Neural progenitor cell (in vitro differentiated cells): ENCODE measurements at regions not wholly inside any gene's neighbourhood (a gene's known extent, or its start where the extent isn't known, plus 50 kb on each side); places are given as distances from the start of the nearest gene placed in this dataset.

Source experiments
- DNase-seq: peaks from one replicate; pipeline ENCODE4 v3.0.0-alpha.2; 2016; ENCODE audit warnings: low spot score
- H2AFZ ChIP-seq: fragments of 200-600 bp; sonication (generic); replicated peaks from 2 replicates; pipeline ENCODE4 v1.6.1; 2016; ENCODE audit warnings: antibody characterized with exemption
- H3F3A ChIP-seq: fragments of 200-600 bp; sonication (generic); 2 replicates; pipeline ENCODE4 v1.6.1; 2016; ENCODE audit warnings: antibody characterized with exemption, low read depth
- H3K27ac ChIP-seq: fragments of 200-600 bp; sonication (generic); 2 replicates; pipeline ENCODE4 v1.5.1; 2016; ENCODE audit warnings: mild to moderate bottlenecking
- H3K27me3 ChIP-seq: fragments of 200-600 bp; sonication (generic); 2 replicates; pipeline ENCODE4 v1.6.1; 2016; ENCODE audit warnings: mild to moderate bottlenecking, moderate library complexity
- H3K36me3 ChIP-seq: fragments of 200-600 bp; sonication (generic); 2 replicates; pipeline ENCODE4 v1.5.1; 2016
- H3K4me1 ChIP-seq: fragments of 200-600 bp; sonication (generic); 2 replicates; pipeline ENCODE4 v1.6.1; 2016; ENCODE audit warnings: mixed run types
- H3K4me2 ChIP-seq: fragments of 200-600 bp; sonication (generic); 2 replicates; pipeline ENCODE4 v1.6.1; 2016
- H3K4me3 ChIP-seq: fragments of 200-600 bp; sonication (generic); 2 replicates; pipeline ENCODE4 v1.5.1; 2016
- H3K79me2 ChIP-seq: fragments of 200-600 bp; sonication (generic); 2 replicates; pipeline ENCODE4 v1.6.1; 2016; ENCODE audit warnings: low read depth
- H3K9ac ChIP-seq: fragments of 200-600 bp; sonication (generic); 2 replicates; pipeline ENCODE4 v1.6.1; 2016
- H3K9me3 ChIP-seq: fragments of 200-600 bp; sonication (generic); 2 replicates; pipeline ENCODE4 v1.5.1; 2016; ENCODE audit warnings: low read depth
- H4K20me1 ChIP-seq: fragments of 200-600 bp; sonication (generic); 2 replicates; pipeline ENCODE4 v1.6.1; 2016; ENCODE audit warnings: low read depth
- H3K27ac Mint-ChIP-seq: 3 replicates; pipeline ENCODE4 v1.8.0; 2021; ENCODE audit warnings: mixed read lengths
- H3K27me3 Mint-ChIP-seq: 2 replicates; pipeline ENCODE4 v1.8.0; 2022; ENCODE audit warnings: low read depth, mild to moderate bottlenecking, inconsistent platforms, moderate library complexity, mixed read lengths; ENCODE audit not compliant: insufficient read depth
- H3K36me3 Mint-ChIP-seq: 3 replicates; pipeline ENCODE4 v1.8.0; 2021; ENCODE audit warnings: mixed read lengths
- H3K4me1 Mint-ChIP-seq: 3 replicates; pipeline ENCODE4 v1.8.0; 2021; ENCODE audit warnings: mixed read lengths
- H3K4me3 Mint-ChIP-seq: 3 replicates; pipeline ENCODE4 v1.8.0; 2021; ENCODE audit warnings: mild to moderate bottlenecking, moderate library complexity, mixed read lengths
- H3K9me3 Mint-ChIP-seq: 3 replicates; pipeline ENCODE4 v1.8.0; 2020; ENCODE audit warnings: mixed read lengths
- EZH2 ChIP-seq: fragments of 200-600 bp; sonication (generic); IDR thresholded peaks from 2 replicates; pipeline ENCODE4 v1.6.1; 2017; ENCODE audit warnings: antibody characterized with exemption, mild to moderate bottlenecking, moderate library complexity
- EZH2phosphoT487 ChIP-seq: fragments of 200-600 bp; sonication (generic); IDR thresholded peaks from 2 replicates; pipeline ENCODE4 v1.6.1; 2017; ENCODE audit warnings: antibody characterized with exemption
- TF ChIP-seq, protein P1 (sequence below): fragments of 200-600 bp; sonication (generic); IDR thresholded peaks from 2 replicates; pipeline ENCODE4 v1.5.1; 2017; ENCODE audit warnings: antibody characterized with exemption, mild to moderate bottlenecking

DNA sequence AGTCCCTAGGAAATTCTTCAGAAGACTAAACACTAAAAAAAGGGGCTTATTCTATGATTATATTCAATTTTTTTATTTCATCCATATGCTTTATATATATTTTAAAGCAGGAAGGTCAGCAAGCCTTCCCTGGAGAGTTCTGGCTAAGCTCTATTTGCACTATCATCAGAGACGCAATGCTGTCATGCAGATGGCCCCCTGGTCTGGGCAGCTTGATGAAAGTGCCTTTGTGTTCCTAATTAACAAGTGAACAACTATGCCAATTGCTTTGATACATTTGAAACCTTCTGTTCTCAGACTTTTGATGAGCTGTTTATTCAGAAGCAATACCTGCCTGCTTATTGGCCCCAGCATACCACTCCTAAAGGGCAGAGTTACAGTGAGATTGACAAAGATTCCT lies 1344.6 kb downstream of the OLFM4 start:
- Mint-ChIP-seq H3K4me1 (peaks cover 7% of the 10 kb centered on the region), H3K9me3 (peaks cover 6% of the 10 kb centered on the region), H3K27ac (no peak overlapping the region), H3K36me3 (no peaks in the 10 kb centered on the region), H3K4me3 (no peak overlapping the region), H3K27me3 (no peaks in the 10 kb centered on the region)
- TF ChIP-seq, protein P1, sequence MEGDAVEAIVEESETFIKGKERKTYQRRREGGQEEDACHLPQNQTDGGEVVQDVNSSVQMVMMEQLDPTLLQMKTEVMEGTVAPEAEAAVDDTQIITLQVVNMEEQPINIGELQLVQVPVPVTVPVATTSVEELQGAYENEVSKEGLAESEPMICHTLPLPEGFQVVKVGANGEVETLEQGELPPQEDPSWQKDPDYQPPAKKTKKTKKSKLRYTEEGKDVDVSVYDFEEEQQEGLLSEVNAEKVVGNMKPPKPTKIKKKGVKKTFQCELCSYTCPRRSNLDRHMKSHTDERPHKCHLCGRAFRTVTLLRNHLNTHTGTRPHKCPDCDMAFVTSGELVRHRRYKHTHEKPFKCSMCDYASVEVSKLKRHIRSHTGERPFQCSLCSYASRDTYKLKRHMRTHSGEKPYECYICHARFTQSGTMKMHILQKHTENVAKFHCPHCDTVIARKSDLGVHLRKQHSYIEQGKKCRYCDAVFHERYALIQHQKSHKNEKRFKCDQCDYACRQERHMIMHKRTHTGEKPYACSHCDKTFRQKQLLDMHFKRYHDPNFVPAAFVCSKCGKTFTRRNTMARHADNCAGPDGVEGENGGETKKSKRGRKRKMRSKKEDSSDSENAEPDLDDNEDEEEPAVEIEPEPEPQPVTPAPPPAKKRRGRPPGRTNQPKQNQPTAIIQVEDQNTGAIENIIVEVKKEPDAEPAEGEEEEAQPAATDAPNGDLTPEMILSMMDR, result no peak
- TF ChIP-seq EZH2, result no peak
- peak; percentile 33 for DNase-seq
- Histone ChIP-seq H3K36me3 (no peaks in the 10 kb centered on the region), H3K79me2 (no peaks in the 10 kb centered on the region), H3K4me2 (peak overlapping the region; percentile 0), H3K9ac (no peak overlapping the region), H3F3A (no peaks in the 10 kb centered on the region), H2AFZ (no peak overlapping the region), H3K27ac (no peak overlapping the region), H3K4me3 (no peak overlapping the region), H3K9me3 (no peaks in the 10 kb centered on the region), H4K20me1 (no peaks in the 10 kb centered on the region), H3K27me3 (no peaks in the 10 kb centered on the region), H3K4me1 (peaks cover 12% of the 10 kb centered on the region)

GRCh38 chr13:54379461-54379860 lies 1350.8 kb downstream of the OLFM4 start:
- Mint-ChIP-seq H3K9me3 (no peaks in the 10 kb centered on the region), H3K4me1 (peaks cover 8% of the 10 kb centered on the region), H3K27ac (no peak overlapping the region), H3K27me3 (peaks cover 2% of the 10 kb centered on the region), H3K36me3 (no peaks in the 10 kb centered on the region), H3K4me3 (no peak overlapping the region)
- H2AFZ ChIP-seq, result no peak overlapping the region
- no peak overlapping the region for H3K4me2 ChIP-seq
- H4K20me1 ChIP-seq, result no peaks in the 10 kb centered on the region
- no peaks in the 10 kb centered on the region for H3K9me3 ChIP-seq
- TF ChIP-seq EZH2, result no peak
- TF ChIP-seq, protein P1, result no peak
- no peak for TF ChIP-seq EZH2phosphoT487
- no peak for DNase-seq
- H3K4me1 ChIP-seq, result peaks cover 13% of the 10 kb centered on the region
- H3K9ac ChIP-seq, result no peak overlapping the region
- no peaks in the 10 kb centered on the region for H3K36me3 ChIP-seq
- H3F3A ChIP-seq, result no peaks in the 10 kb centered on the region
- no peak overlapping the region for H3K4me3 ChIP-seq
- no peaks in the 10 kb centered on the region for H3K79me2 ChIP-seq
- no peak overlapping the region for H3K27ac ChIP-seq
- no peaks in the 10 kb centered on the region for H3K27me3 ChIP-seq

GRCh38 chr13:54383604-54384003 lies 1355.0 kb downstream of the OLFM4 start:
- no peak overlapping the region for H3K4me2 ChIP-seq
- H2AFZ ChIP-seq, result no peak overlapping the region
- H3K9me3 ChIP-seq, result no peaks in the 10 kb centered on the region
- Mint-ChIP-seq H3K9me3 (peaks cover 4% of the 10 kb centered on the region), H3K27ac (no peak overlapping the region), H3K27me3 (peaks cover 2% of the 10 kb centered on the region), H3K36me3 (no peaks in the 10 kb centered on the region), H3K4me1 (peaks cover 8% of the 10 kb centered on the region), H3K4me3 (no peak overlapping the region)
- no peaks in the 10 kb centered on the region for H3K36me3 ChIP-seq
- H3F3A ChIP-seq, result no peaks in the 10 kb centered on the region
- no peaks in the 10 kb centered on the region for H3K27me3 ChIP-seq
- no peak overlapping the region for H3K4me3 ChIP-seq
- no peak overlapping the region for H3K27ac ChIP-seq
- DNase-seq, result peak; percentile 20
- no peaks in the 10 kb centered on the region for H3K79me2 ChIP-seq
- no peaks in the 10 kb centered on the region for H4K20me1 ChIP-seq
- H3K4me1 ChIP-seq, result peaks cover 13% of the 10 kb centered on the region
- H3K9ac ChIP-seq, result no peak overlapping the region
- TF ChIP-seq EZH2, result no peak
- TF ChIP-seq, protein P1, result no peak
- no peak for TF ChIP-seq EZH2phosphoT487
